Testis (tissue), 2 donors: ENCODE measurements at regions not wholly inside any gene's neighbourhood (a gene's known extent, or its start where the extent isn't known, plus 50 kb on each side); places are given as distances from the start of the nearest gene placed in this dataset.

Source experiments
- POLR2A ChIP-seq: fragments of 450-650 bp; IDR thresholded peaks from one replicate; pipeline ENCODE4 v1.6.1; 2017; ENCODE audit warnings: antibody characterized with exemption, mild to moderate bottlenecking, moderate library complexity
- TF ChIP-seq, protein P1 (sequence below), 3 experiments: fragments of 450-650 bp in 2 of 3; fragments of 200-600 bp in 1 of 3; sonication (generic) in 1 of 3; IDR thresholded peaks; one replicate each; pipeline ENCODE4 v1.5.1; 2016 to 2019; ENCODE audit warnings: antibody characterized with exemption in 3 of 3, mild to moderate bottlenecking in 2 of 3, moderate library complexity in 1 of 3

- TF ChIP-seq POLR2A, result no peak
- TF ChIP-seq, protein P1, sequence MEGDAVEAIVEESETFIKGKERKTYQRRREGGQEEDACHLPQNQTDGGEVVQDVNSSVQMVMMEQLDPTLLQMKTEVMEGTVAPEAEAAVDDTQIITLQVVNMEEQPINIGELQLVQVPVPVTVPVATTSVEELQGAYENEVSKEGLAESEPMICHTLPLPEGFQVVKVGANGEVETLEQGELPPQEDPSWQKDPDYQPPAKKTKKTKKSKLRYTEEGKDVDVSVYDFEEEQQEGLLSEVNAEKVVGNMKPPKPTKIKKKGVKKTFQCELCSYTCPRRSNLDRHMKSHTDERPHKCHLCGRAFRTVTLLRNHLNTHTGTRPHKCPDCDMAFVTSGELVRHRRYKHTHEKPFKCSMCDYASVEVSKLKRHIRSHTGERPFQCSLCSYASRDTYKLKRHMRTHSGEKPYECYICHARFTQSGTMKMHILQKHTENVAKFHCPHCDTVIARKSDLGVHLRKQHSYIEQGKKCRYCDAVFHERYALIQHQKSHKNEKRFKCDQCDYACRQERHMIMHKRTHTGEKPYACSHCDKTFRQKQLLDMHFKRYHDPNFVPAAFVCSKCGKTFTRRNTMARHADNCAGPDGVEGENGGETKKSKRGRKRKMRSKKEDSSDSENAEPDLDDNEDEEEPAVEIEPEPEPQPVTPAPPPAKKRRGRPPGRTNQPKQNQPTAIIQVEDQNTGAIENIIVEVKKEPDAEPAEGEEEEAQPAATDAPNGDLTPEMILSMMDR (IDR thresholded peaks at IDR 0.05), result no peak
These were observed 267.9 kb downstream of the PARP8 start for GRCh38 chr5:50934343-50934742.
